PC-9 (cell line): ENCODE measurements at regions not wholly inside any gene's neighbourhood (a gene's known extent, or its start where the extent isn't known, plus 50 kb on each side); places are given as distances from the start of the nearest gene placed in this dataset.

ENCODE experiments used
- BruUV-seq: library from RNA; stranded (reverse); fragments of 400-500 nt; replicated peaks from 2 replicates; lab custom pipeline; 2021; lab: Mats Ljungman, UMichigan
- CTCF ChIA-PET: fragments of 300-600 bp; sonication (Branson Sonifier 250); formaldehyde crosslinking; loops from one replicate; lab custom pipeline; 2022; ENCODE audit warnings: antibody characterized with exemption; lab: Charles Lee
- POLR2A ChIA-PET: fragments of 300-600 bp; sonication (Branson Sonifier 250); formaldehyde crosslinking; loops from one replicate; lab custom pipeline; 2022; ENCODE audit warnings: antibody characterized with exemption; ENCODE audit not compliant: unreplicated experiment; lab: Charles Lee
- DNase-seq, 2 experiments: peaks; one replicate each; pipeline versions ENCODE4 v3.0.0 to v3.0.0-alpha.2; 2015 to 2022; ENCODE audit warnings: mixed read lengths in 1 of 2
- H2AFZ ChIP-seq: fragments of 200-600 bp; sonication (generic); 2 replicates; pipeline ENCODE4 v1.8.1; 2017; ENCODE audit warnings: antibody characterized with exemption
- H3F3A ChIP-seq: fragments of 200-600 bp; sonication (generic); 2 replicates; pipeline ENCODE4 v1.8.1; 2017; ENCODE audit warnings: antibody characterized with exemption, mild to moderate bottlenecking, low read depth; ENCODE audit not compliant: insufficient read depth
- H3K27ac ChIP-seq: fragments of 200-600 bp; sonication (generic); 2 replicates; pipeline ENCODE4 v1.6.1; 2016; ENCODE audit warnings: mixed run types
- H3K27me3 ChIP-seq: fragments of 200-600 bp; sonication (generic); 2 replicates; pipeline ENCODE4 v1.6.1; 2016; ENCODE audit warnings: low read depth, mixed run types; ENCODE audit not compliant: insufficient read depth
- H3K36me3 ChIP-seq: fragments of 200-600 bp; sonication (generic); 2 replicates; pipeline ENCODE4 v1.6.1; 2016; ENCODE audit warnings: low read depth, mixed run types
- H3K4me1 ChIP-seq: fragments of 200-600 bp; sonication (generic); replicated peaks from 2 replicates; pipeline ENCODE4 v1.6.1; 2016; ENCODE audit warnings: mixed run types; ENCODE audit not compliant: insufficient read depth
- H3K4me2 ChIP-seq: fragments of 200-600 bp; sonication (generic); 2 replicates; pipeline ENCODE4 v1.6.1; 2017; ENCODE audit warnings: mixed run types
- H3K4me3 ChIP-seq: fragments of 200-600 bp; sonication (generic); 2 replicates; pipeline ENCODE4 v1.6.1; 2016; ENCODE audit warnings: mixed run types
- H3K79me2 ChIP-seq: fragments of 200-600 bp; sonication (generic); 2 replicates; pipeline ENCODE4 v1.6.1; 2017; ENCODE audit warnings: low read depth, mixed run types
- H3K9me2 ChIP-seq: fragments of 200-600 bp; sonication (generic); 2 replicates; pipeline ENCODE4 v1.8.1; 2017; ENCODE audit warnings: mild to moderate bottlenecking; ENCODE audit not compliant: insufficient read depth
- H3K9me3 ChIP-seq: fragments of 200-600 bp; sonication (generic); 2 replicates; pipeline ENCODE4 v1.8.1; 2016; ENCODE audit warnings: low read depth; ENCODE audit not compliant: insufficient read depth
- H4K20me1 ChIP-seq: fragments of 200-600 bp; sonication (generic); 2 replicates; pipeline ENCODE4 v1.8.1; 2017; ENCODE audit not compliant: insufficient read depth
- EZH2 ChIP-seq: fragments of 200-600 bp; sonication (generic); IDR thresholded peaks from 2 replicates; pipeline ENCODE4 v1.8.0; 2017; ENCODE audit warnings: antibody characterized with exemption, low read depth
- intact Hi-C: fragments of 100-400 bp; cut with micrococcal nuclease; formaldehyde crosslinking; loops from one replicate; pipeline ENCODE4 v1.10.0; 2022; ENCODE audit not compliant: unreplicated experiment
- TF ChIP-seq, protein P1 (sequence below): fragments of 200-600 bp; sonication (generic); conservative IDR thresholded peaks from 2 replicates; pipeline ENCODE4 v1.6.1; 2017; ENCODE audit warnings: mixed run types, antibody characterized with exemption, mild to moderate bottlenecking, moderate library complexity

DNA sequence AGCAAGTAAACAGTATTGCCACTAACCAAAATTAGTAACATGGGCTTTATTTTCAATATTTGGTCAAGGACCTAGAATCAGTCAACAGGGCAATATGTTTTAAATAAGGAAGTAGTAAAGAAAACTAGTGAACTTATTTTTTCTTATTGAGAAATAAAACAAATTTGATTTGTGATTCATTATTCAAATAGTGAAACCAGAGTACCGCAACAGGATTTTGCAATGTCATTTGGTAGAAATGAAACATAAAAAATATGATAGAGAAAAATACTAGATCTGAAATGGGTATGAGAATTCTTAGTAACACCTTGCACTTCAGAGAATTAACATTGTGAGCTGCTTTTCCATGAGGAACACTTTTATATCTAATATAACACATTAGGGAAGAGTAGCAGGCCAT is 291.8 kb upstream of the GBE1 start:
- no peaks in the 10 kb centered on the region for H3K9me2 ChIP-seq
- no peaks in the 10 kb centered on the region for H3K9me3 ChIP-seq
- H3K27me3 ChIP-seq, result no peaks in the 10 kb centered on the region
- intact Hi-C loops, result no loop called here
- ChIA-PET POLR2A (interaction anchor here (0.6 kb wide), 1 partner anchor 37 kb away, joined by 5 read pairs; no protein-coding TSS in a partner anchor), CTCF (no interaction called here)
- H3K4me1 ChIP-seq, result no peaks in the 10 kb centered on the region
- TF ChIP-seq, protein P1, sequence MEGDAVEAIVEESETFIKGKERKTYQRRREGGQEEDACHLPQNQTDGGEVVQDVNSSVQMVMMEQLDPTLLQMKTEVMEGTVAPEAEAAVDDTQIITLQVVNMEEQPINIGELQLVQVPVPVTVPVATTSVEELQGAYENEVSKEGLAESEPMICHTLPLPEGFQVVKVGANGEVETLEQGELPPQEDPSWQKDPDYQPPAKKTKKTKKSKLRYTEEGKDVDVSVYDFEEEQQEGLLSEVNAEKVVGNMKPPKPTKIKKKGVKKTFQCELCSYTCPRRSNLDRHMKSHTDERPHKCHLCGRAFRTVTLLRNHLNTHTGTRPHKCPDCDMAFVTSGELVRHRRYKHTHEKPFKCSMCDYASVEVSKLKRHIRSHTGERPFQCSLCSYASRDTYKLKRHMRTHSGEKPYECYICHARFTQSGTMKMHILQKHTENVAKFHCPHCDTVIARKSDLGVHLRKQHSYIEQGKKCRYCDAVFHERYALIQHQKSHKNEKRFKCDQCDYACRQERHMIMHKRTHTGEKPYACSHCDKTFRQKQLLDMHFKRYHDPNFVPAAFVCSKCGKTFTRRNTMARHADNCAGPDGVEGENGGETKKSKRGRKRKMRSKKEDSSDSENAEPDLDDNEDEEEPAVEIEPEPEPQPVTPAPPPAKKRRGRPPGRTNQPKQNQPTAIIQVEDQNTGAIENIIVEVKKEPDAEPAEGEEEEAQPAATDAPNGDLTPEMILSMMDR, result no peak
- TF ChIP-seq EZH2, result no peak
- no TSS peak for BruUV-seq
- DNase-seq, result no peak
- no peak overlapping the region for H3K4me2 ChIP-seq
- no peak overlapping the region for H3K27ac ChIP-seq
- H3K79me2 ChIP-seq, result no peaks in the 10 kb centered on the region
- H3K36me3 ChIP-seq, result no peaks in the 10 kb centered on the region
- H2AFZ ChIP-seq, result no peak overlapping the region
- no peak overlapping the region for H3K4me3 ChIP-seq
- H4K20me1 ChIP-seq, result no peaks in the 10 kb centered on the region
- H3F3A ChIP-seq, result no peaks in the 10 kb centered on the region

DNA sequence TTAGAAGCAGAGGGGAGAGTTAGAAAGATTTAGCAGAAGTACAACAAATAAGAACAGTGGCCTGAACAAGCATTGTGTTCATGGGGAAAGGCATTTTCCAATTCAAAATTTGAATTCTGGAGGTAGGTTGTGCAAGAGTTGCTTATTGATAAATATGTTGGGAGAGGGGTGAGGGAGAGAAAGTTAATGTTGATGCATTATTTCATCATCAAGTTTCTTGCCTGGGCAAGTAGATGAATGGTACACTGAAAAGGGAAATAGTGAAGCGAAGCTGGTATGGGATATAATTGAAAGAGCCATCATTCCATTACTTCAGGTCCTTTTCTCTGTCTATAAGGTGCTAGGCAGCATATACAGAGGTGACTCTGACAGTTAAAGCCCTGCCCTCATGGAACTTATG is 288.9 kb upstream of the GBE1 start:
- intact Hi-C loops, result no loop called here
- no peaks in the 10 kb centered on the region for H3K9me2 ChIP-seq
- H3K9me3 ChIP-seq, result no peaks in the 10 kb centered on the region
- ChIA-PET CTCF (no interaction called here), POLR2A (no interaction called here)
- TF ChIP-seq EZH2, result no peak
- TF ChIP-seq, protein P1, result no peak
- no peak for DNase-seq
- H3F3A ChIP-seq, result no peaks in the 10 kb centered on the region
- BruUV-seq, result no TSS peak
- no peaks in the 10 kb centered on the region for H3K79me2 ChIP-seq
- no peaks in the 10 kb centered on the region for H4K20me1 ChIP-seq
- H3K27me3 ChIP-seq, result no peaks in the 10 kb centered on the region
- H2AFZ ChIP-seq, result no peak overlapping the region
- no peak overlapping the region for H3K27ac ChIP-seq
- H3K4me2 ChIP-seq, result no peak overlapping the region
- no peaks in the 10 kb centered on the region for H3K36me3 ChIP-seq
- no peak overlapping the region for H3K4me3 ChIP-seq
- no peaks in the 10 kb centered on the region for H3K4me1 ChIP-seq

DNA sequence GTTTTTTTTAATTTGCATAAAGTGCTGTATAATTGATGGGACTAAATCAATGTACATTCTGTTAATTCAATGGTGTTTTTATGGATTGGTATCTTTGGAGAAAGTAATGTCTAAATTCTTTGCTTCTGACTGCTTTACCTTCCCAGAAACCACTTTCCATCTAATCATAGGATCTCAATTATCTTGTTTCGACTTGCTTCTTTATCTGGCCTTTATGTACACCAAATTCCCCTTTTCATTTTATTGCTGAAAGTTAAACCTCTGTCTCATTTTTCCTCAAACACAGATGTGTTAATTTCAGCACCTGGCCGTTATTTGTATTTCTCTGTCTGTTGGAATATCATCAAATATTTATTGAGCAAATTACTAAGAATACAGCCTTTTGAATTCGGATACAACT is 287.3 kb upstream of the GBE1 start:
- ChIA-PET POLR2A (no interaction called here), CTCF (no interaction called here)
- intact Hi-C loops, result no loop called here
- no peak for DNase-seq
- Histone ChIP-seq H3K27me3 (no peaks in the 10 kb centered on the region), H3K9me2 (no peaks in the 10 kb centered on the region), H3K4me3 (no peak overlapping the region), H3K36me3 (no peaks in the 10 kb centered on the region), H3K27ac (no peak overlapping the region), H3K9me3 (no peaks in the 10 kb centered on the region), H3K79me2 (no peaks in the 10 kb centered on the region), H3K4me2 (no peak overlapping the region), H2AFZ (no peak overlapping the region), H3K4me1 (no peaks in the 10 kb centered on the region), H4K20me1 (no peaks in the 10 kb centered on the region), H3F3A (no peaks in the 10 kb centered on the region)
- TF ChIP-seq, protein P1, result no peak
- no peak for TF ChIP-seq EZH2
- no TSS peak for BruUV-seq
